ENCODE measurements at regions not wholly inside any gene's neighbourhood (a gene's known extent, or its start where the extent isn't known, plus 50 kb on each side); places are given as distances from the start of the nearest gene placed in this dataset.

DNA sequence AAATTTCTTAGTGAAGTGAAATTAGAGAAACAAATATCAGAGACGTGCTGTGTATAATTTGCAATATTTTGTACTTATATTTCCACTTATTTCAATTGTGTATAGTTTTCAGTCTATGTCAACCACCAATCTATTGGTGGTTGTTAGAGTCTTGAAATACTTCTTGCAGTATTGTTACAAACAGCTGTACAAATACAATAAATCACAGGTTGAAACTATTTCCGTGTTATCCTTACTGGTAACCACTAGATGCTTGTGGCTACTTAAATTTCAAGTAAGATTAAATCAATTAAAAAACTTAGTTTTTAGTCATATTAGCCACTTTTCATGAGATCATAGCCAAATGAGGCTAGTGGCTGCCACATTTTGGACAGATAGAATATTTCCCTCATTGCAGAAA is 520.5 kb downstream of the GBA3 start:
- no peak overlapping the region for H3K4me2 ChIP-seq (ENCODE audit: insufficient read depth, low read length)
- H2AFZ ChIP-seq (ENCODE audit: low read depth, low read length), result no peak overlapping the region
- H3K36me3 ChIP-seq (ENCODE audit: insufficient read depth, low read length), result no peaks in the 10 kb centered on the region
- H3K79me2 ChIP-seq (ENCODE audit: insufficient read depth, low read length), result no peaks in the 10 kb centered on the region
- H3K9ac ChIP-seq (ENCODE audit: low read depth, low read length), result no peak overlapping the region
- no peaks in the 10 kb centered on the region for H3K9me3 ChIP-seq (ENCODE audit: insufficient read depth, low read length, severe bottlenecking)
- no peak for TF ChIP-seq EZH2 (IDR thresholded peaks at IDR 0.05; ENCODE audit: borderline replicate concordance, low read depth, low read length, severe bottlenecking)
- TF ChIP-seq, protein P1, sequence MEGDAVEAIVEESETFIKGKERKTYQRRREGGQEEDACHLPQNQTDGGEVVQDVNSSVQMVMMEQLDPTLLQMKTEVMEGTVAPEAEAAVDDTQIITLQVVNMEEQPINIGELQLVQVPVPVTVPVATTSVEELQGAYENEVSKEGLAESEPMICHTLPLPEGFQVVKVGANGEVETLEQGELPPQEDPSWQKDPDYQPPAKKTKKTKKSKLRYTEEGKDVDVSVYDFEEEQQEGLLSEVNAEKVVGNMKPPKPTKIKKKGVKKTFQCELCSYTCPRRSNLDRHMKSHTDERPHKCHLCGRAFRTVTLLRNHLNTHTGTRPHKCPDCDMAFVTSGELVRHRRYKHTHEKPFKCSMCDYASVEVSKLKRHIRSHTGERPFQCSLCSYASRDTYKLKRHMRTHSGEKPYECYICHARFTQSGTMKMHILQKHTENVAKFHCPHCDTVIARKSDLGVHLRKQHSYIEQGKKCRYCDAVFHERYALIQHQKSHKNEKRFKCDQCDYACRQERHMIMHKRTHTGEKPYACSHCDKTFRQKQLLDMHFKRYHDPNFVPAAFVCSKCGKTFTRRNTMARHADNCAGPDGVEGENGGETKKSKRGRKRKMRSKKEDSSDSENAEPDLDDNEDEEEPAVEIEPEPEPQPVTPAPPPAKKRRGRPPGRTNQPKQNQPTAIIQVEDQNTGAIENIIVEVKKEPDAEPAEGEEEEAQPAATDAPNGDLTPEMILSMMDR (IDR thresholded peaks at IDR 0.05; ENCODE audit: borderline replicate concordance, extremely low read depth, low read length, poor library complexity, severe bottlenecking), result no peak
- ATAC-seq (ENCODE audit: insufficient read depth, low read depth) (no peak), DNase-seq (no peak)
- H3K27me3 ChIP-seq (ENCODE audit: insufficient read depth, low read length, poor library complexity), result no peaks in the 10 kb centered on the region
- no peak overlapping the region for H3K4me3 ChIP-seq (ENCODE audit: low read depth in 1 of 2, low read length in 2 of 2)
- no peak overlapping the region for H3K27ac ChIP-seq (ENCODE audit: low read length)
- H3K4me1 ChIP-seq (ENCODE audit: insufficient read depth, low read length), result no peaks in the 10 kb centered on the region
- no peaks in the 10 kb centered on the region for H4K20me1 ChIP-seq (ENCODE audit: insufficient read depth, low read length)

GRCh38 chr4:23212558-23212957 is 519.8 kb downstream of the GBA3 start:
- Histone ChIP-seq H3K4me3 (ENCODE audit: low read depth in 1 of 2, low read length in 2 of 2) (no peak overlapping the region), H3K4me1 (ENCODE audit: insufficient read depth, low read length) (no peaks in the 10 kb centered on the region), H3K79me2 (ENCODE audit: insufficient read depth, low read length) (no peaks in the 10 kb centered on the region), H3K36me3 (ENCODE audit: insufficient read depth, low read length) (no peaks in the 10 kb centered on the region), H4K20me1 (ENCODE audit: insufficient read depth, low read length) (no peaks in the 10 kb centered on the region), H3K9me3 (ENCODE audit: insufficient read depth, low read length, severe bottlenecking) (no peaks in the 10 kb centered on the region), H3K27me3 (ENCODE audit: insufficient read depth, low read length, poor library complexity) (no peaks in the 10 kb centered on the region), H2AFZ (ENCODE audit: low read depth, low read length) (no peak overlapping the region), H3K27ac (ENCODE audit: low read length) (no peak overlapping the region), H3K4me2 (ENCODE audit: insufficient read depth, low read length) (no peak overlapping the region), H3K9ac (ENCODE audit: low read depth, low read length) (no peak overlapping the region)
- ATAC-seq (ENCODE audit: insufficient read depth, low read depth), result no peak
- TF ChIP-seq, protein P1 (IDR thresholded peaks at IDR 0.05; ENCODE audit: borderline replicate concordance, extremely low read depth, low read length, poor library complexity, severe bottlenecking), result no peak
- no peak for DNase-seq

DNA sequence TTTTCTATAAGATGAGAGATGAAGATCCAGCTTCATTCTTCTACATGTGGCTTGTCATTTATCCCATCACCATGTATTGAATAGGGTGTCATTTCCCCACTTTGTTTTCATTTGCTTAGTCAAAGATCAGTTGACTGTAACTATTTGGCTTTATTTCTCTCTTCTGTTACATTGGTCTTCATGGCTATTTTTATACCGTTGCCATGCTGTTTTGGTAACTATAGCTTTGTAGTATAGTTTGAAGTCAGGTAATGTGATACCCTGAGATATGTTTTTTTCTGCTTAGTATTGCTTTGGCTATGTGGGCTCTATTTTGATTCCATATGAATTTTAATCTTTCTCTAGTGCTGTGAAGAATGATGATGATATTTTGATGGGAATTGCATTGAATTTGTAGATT is 514.3 kb downstream of the GBA3 start:
- no peaks in the 10 kb centered on the region for H3K4me1 ChIP-seq (ENCODE audit: insufficient read depth, low read length)
- no peak overlapping the region for H3K9ac ChIP-seq (ENCODE audit: low read depth, low read length)
- H3K4me3 ChIP-seq (ENCODE audit: low read depth in 1 of 2, low read length in 2 of 2), result no peak overlapping the region
- H2AFZ ChIP-seq (ENCODE audit: low read depth, low read length), result no peak overlapping the region
- ATAC-seq (ENCODE audit: insufficient read depth, low read depth) (no peak), DNase-seq (no peak)
- H3K79me2 ChIP-seq (ENCODE audit: insufficient read depth, low read length), result no peaks in the 10 kb centered on the region
- no peaks in the 10 kb centered on the region for H4K20me1 ChIP-seq (ENCODE audit: insufficient read depth, low read length)
- no peaks in the 10 kb centered on the region for H3K9me3 ChIP-seq (ENCODE audit: insufficient read depth, low read length, severe bottlenecking)
- H3K27ac ChIP-seq (ENCODE audit: low read length), result no peak overlapping the region
- H3K4me2 ChIP-seq (ENCODE audit: insufficient read depth, low read length), result no peak overlapping the region
- no peaks in the 10 kb centered on the region for H3K36me3 ChIP-seq (ENCODE audit: insufficient read depth, low read length)
- TF ChIP-seq, protein P1 (IDR thresholded peaks at IDR 0.05; ENCODE audit: borderline replicate concordance, extremely low read depth, low read length, poor library complexity, severe bottlenecking), result no peak
- no peak for TF ChIP-seq EZH2 (IDR thresholded peaks at IDR 0.05; ENCODE audit: borderline replicate concordance, low read depth, low read length, severe bottlenecking)
- no peaks in the 10 kb centered on the region for H3K27me3 ChIP-seq (ENCODE audit: insufficient read depth, low read length, poor library complexity)

- DNase-seq, result no peak
- no peak for ATAC-seq (ENCODE audit: insufficient read depth, low read depth)
- Histone ChIP-seq H3K27ac (ENCODE audit: low read length) (no peak overlapping the region), H3K4me2 (ENCODE audit: insufficient read depth, low read length) (no peak overlapping the region), H3K9ac (ENCODE audit: low read depth, low read length) (no peak overlapping the region), H3K36me3 (ENCODE audit: insufficient read depth, low read length) (no peaks in the 10 kb centered on the region), H4K20me1 (ENCODE audit: insufficient read depth, low read length) (no peaks in the 10 kb centered on the region), H3K79me2 (ENCODE audit: insufficient read depth, low read length) (no peaks in the 10 kb centered on the region), H3K4me3 (ENCODE audit: low read depth in 1 of 2, low read length in 2 of 2) (no peak overlapping the region), H3K27me3 (ENCODE audit: insufficient read depth, low read length, poor library complexity) (no peaks in the 10 kb centered on the region), H3K9me3 (ENCODE audit: insufficient read depth, low read length, severe bottlenecking) (no peaks in the 10 kb centered on the region), H3K4me1 (ENCODE audit: insufficient read depth, low read length) (no peaks in the 10 kb centered on the region), H2AFZ (ENCODE audit: low read depth, low read length) (no peak overlapping the region)
- no peak for TF ChIP-seq EZH2 (IDR thresholded peaks at IDR 0.05; ENCODE audit: borderline replicate concordance, low read depth, low read length, severe bottlenecking)
- TF ChIP-seq, protein P1 (IDR thresholded peaks at IDR 0.05; ENCODE audit: borderline replicate concordance, extremely low read depth, low read length, poor library complexity, severe bottlenecking), result no peak
These were observed 510.0 kb downstream of the GBA3 start for GRCh38 chr4:23202712-23203247.

All from DND-41 (cell line).